Stimulated activated CD4-positive, alpha-beta T cell treated with anti-CD3 and anti-CD28 coated beads, Interleukin-2, amount 100 ng/mL, for 24 hours (primary cell): ENCODE measurements at regions not wholly inside any gene's neighbourhood (a gene's known extent, or its start where the extent isn't known, plus 50 kb on each side); places are given as distances from the start of the nearest gene placed in this dataset.

ENCODE experiments used
- DNase-seq, 2 donors: peaks; one replicate each; pipeline ENCODE4 v3.0.0-alpha.2; 2020

DNA sequence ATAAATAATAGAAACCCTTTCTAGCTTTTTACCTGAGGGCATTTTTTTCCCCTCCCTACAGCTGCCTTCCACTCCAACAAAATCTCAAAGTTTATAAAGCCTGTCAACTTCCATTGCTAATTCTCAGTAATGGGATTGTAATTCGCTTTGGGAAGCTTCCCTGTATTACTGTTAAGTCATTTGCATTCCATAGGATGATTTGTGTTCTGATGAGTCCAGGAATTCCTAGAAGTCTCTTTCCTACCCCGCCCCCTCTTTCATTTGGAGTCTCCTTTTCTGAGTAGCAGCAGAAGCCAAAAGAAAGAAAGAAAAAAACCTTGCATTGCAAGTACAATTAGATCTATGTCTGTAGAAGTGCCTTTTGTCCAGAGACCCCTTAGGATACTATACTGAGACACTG, 1033.3 kb downstream of the IGSF11 start:
- DNase-seq = no peak

DNA sequence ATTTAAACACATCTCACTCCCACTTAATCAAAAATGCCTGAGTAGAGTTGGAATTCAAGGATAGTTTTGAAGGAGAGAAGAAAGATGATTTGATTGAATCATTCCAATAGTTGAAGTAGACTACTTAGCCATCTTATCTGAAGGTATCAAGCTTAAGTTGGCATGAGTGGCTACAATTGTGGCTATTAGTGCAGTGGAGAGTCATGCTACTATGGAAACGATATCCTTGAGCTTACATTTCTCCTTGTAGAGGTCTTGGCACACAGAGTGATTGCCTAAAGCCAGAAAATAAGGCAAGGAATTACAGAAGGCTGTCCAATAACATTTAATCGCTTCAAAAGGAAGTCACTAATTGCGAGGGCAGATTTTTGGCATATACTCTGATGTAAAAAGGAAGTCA, 1022.7 kb downstream of the IGSF11 start:
- DNase-seq = no peak

DNA sequence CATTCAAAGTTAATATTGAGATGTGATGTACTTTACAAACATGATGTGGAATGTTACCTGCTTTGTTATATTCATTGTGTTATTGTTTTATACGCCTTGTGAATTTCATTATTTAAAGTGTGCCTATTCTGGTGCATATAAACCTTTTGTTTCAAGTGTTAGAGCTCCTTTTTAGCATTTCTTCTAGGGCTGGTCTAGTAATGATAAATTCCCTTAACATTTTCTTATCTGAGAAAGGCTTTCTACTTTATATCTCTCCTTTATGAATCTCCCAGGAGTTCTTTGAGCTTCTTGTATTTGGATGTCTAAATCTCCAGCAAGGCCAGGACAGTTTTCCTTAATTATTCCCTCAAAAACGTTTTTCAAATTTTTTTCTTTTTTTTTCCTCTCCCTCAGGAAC, 1005.6 kb downstream of the IGSF11 start:
- DNase-seq = no peak

DNA sequence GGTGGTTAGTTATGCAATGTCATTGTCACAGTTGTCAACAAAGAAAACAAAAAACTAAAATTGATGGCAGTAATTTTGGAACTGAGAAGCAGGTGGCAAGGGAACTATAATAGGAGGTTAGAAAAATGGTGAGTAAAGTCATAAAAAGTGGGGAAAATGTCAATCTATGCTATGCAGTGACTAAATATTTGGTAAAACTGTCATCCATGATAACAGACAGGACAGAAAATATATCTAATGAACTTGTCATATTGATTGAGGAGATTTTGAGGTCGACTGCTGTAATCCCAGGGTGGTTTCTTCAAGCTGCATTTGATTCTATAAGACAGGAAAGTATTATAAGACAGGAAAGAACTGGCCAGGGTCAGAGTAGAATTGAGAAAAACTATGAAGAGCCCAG, 998.4 kb downstream of the IGSF11 start:
- no peak for DNase-seq

DNA sequence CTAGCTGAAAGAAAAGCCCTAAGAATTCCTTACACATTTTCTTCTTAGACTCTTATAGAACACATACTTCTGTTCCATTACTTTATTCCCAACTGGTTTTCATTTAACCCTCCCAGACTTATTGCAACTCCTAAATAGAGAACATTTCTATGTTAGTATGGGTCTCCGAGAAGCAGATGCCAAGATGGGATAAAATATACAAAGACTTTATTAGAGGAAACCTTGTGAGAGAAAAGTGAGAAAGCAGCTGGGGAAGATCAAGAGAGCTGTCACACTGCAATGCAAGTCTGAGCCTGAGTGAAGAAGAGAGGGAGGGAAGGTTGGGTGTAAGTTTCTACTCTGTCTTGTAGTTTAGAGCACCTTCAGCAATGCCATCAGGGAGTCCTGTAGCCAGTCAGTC, 979.3 kb downstream of the IGSF11 start:
- no peak for DNase-seq

DNA sequence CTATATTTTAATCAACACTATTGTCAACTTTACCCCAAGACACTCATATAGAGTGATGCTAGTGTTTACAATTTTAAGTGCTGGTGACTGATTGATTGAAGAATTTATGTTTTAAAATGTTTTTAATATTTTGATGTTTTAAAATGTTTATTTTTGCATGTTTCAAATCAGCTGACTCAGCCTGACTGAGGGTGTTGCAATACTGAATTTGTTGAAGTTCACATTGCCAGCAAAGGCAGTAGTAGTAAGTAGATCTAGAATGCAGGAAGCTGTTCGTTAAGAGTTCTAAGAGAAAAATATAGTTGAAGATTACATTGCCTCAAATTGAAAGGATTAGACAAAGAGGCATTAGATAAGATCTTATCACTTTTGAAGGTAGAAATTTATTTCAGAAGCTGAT, 977.6 kb downstream of the IGSF11 start:
- DNase-seq = no peak

DNA sequence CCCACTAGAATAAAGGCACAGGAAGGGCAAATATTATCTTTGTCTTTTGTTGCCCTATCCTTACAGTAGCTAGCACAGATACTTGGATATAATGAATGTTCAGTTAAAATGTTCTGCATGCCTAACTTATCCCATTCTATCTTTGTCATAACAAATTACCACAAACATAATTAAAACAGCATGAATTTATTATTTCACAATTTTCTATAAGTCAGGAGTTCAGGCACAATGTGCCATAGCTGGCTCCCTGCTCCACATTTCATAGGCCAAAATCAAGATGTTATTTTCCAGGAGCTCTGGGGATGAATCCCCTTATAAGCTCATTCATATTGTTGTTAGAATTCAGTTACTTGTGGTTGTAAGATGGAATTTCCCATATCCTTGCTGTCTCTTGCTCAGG, 975.5 kb downstream of the IGSF11 start:
- no peak for DNase-seq

DNA sequence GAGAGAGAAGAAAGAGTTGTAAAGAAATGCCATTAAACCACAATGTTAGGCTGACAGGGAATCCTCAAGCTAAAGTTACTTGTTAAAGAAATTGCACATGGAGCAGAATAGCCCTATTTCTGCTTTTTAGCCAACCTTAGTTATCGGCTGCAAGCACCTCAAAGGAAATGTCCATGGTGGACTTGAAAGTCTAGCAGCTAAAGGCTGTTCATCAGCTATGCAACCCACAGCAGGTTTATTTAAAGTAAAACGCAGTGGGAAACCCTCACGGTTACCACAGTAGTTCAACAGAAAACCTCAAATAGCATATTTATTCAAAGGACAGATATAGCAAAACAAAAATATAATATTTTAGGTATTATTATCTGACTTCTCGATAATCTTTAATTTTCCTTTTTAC, 967.2 kb downstream of the IGSF11 start:
- DNase-seq = no peak

DNA sequence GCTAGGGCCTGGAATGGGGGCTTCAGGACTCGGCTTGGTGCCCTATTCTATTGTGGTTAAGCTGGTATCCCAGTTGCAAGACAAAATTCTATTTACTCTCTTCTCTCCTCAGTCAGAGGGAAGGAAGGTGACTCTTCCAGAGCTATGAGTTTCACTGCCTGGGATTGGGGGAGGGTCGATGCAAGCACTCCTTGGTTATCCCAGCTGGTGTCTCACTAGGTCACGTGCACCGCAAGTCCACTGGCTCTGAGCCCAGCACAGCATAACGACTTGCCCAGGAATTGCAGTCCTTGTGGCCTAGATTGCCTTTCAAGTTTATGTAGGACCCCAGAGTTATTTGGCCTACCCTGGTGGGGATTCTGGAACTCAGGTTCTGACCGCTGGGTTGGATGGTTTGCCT, 958.8 kb downstream of the IGSF11 start:
- DNase-seq = no peak

DNA sequence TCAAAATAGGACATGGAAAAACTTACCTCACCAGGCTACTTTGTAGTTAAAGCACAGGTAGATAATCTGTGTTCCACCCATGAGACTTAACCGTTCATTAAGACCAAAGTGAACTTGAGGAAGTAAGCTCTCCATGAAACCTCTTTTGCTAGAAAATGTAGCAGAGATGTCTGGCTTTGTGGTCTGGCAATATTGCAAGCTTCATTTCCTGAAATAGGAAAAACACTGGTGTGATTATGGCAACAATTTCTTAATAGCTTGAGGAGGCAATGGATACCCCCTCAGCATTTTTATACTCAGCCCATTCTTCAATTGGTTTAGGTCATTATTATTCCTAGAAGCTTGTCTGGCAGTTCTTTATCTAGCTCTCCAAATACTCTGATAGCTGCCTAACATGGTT, 957.3 kb downstream of the IGSF11 start:
- no peak for DNase-seq

DNA sequence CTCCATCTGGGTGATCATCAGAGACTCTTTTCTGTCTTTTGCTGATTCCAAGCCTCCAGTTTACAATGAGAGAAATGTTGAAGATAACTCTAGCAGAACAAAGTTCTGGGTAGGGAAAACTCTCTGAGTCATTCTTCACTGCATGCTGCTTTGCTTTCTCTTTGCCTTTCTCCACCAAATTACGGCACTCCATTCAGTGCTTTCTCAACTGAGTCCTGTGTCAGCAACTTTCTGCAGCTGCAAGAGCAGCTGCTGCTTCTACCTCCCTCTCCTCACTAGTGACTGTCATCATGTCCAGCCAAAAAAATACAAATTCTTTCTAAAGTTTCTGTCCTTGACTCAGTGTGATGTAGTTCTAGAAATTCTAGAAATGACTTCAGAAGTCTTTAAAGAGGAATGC, 953.8 kb downstream of the IGSF11 start:
- DNase-seq = no peak

DNA sequence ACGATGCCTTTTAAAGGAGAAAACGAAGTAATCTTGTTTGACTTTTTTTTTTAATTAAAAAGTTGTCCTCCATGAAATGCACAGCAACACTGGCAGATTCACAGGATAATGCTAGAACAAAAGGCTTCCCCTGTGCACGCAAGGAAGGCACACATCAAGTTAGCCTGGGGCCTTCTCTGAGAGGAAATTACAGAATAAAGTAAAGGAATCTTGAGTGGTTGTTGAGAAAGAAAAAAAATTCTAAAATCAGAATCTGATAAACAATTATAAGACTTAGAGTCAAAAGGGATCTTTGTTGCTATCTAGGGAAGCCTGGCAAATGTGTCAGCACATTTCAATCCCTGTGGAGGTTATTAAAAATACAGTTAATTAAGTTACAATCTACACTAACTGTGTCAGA, 946.0 kb downstream of the IGSF11 start:
- DNase-seq = no peak

DNA sequence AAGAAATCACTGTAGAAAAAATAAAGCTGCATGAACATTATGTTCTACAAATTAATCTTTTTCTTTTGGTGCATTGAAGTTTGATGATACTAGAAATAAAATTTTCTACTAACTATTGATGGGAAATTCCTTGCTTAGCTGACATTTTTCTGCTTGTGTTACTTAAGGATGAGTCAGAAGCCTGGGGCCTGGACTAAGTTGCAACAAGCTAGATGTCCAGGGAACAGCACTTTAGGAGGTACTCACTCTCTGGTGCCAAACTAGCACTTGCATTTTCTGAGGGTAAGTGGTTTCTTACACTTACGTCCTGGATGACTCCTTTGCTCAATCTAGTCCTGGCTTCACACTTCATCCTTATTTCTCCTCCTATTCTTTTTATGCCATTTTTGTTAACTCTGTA, 945.1 kb downstream of the IGSF11 start:
- no peak for DNase-seq

DNA sequence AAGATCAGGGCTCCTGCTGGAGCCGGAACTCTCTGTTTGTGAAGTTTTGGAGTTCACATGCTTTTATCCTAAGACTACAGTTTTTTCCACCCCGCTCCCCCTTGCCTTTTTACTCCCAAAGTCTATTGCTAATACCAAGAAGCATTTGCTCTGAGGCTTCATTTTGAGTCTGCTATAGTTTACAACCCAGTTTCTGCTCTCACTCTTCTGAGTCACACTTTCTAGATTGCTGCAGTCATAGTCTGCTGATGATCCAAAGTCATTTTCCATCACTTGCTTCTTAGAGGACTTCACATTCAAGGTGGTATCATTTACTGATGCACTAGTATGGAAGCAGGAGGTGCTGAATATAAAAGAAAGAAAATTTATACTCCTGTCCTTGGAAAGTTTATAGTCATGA, 937.4 kb downstream of the IGSF11 start:
- no peak for DNase-seq

DNA sequence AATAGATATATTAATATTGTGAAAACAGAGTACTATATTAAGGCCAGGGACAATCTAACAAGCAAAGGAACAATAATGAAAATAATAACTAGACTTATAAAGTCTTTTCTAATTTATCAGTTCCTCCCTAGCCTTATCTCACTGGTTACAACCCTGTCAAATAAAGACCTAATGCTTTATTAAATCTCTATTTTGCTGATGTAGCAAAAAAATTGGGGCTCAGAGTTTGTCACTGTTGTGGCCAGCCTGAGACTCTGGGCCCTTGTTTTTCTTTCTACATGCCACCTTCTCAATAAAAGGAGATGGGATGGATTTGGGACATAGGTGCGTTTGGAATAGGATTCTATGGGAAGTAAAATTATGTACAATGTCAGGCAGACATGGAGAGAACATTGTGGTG, 937.0 kb downstream of the IGSF11 start:
- DNase-seq = no peak

DNA sequence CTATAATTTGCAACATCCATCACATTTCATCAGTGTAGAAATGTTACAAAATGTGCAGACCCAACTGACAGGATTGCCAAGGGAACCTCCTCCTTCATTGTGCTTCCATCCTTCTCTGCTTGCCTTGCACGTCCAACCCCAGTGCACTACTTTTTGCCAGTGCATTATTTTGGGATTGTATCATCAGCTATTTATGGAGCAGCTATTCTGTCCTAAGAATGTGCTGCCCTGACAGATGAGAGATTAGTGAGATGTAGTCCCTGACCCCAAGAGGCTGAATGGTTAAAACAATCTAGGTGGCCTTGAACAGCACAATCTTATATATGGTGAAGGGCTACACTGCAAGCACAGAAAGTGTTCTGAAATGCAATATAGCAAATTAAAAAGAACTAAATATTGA, 935.8 kb downstream of the IGSF11 start:
- DNase-seq = no peak

DNA sequence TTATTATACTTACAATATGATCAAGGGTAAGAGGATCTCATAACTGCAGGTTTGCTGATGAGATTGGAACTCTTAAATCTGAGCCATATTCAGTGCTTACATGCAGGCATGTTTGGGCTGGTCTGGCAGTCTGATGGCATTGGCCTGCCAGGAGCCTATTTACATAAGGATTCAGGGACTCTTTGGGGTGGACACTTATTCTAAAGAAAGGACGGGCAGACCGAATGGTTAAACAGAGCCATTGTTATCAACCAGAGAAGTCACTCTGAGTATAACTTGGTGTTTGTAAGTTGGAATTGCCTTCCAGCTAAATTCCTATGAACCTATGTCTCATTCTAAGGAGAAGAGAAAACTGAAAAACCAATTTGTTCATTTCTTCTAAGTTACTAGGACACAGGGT, 932.8 kb downstream of the IGSF11 start:
- DNase-seq = no peak

DNA sequence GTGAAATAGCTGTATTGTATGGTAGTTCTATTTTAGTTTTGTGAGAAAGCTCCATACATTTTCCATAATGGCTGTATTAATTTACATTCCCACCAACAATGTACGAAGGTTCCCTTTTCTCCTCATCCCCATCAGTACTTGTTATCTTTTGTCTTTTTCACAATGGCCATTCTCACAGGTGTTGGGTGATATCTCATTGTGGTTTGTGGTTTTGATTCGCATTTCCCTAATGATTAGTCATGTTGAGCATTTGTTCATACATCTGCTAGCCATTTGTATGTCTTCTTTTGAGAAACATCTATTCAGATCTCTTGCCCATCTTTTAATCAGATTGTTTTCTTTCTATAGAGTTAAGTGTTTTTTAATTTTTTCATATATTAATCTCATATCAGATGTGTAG, 931.9 kb downstream of the IGSF11 start:
- no peak for DNase-seq

DNA sequence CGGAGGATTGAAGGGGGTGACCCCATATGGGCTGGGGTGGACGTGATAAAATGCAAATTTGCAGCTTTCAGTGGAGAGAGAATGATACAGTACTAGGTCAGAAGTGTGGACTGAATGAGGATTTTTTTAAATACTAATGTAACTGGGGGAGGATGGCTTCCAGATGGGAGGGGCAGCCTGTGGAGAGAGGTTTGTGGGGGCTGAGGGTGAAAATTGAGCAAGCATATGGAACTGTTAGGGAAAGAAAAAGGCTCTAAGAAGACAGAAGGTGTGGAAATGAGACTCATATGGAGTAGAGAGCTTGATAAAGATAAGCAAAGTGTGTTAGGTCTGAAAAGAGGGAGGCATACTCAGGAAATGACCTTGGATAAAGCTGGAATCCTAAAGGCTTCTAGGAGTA, 926.4 kb downstream of the IGSF11 start:
- DNase-seq = no peak

DNA sequence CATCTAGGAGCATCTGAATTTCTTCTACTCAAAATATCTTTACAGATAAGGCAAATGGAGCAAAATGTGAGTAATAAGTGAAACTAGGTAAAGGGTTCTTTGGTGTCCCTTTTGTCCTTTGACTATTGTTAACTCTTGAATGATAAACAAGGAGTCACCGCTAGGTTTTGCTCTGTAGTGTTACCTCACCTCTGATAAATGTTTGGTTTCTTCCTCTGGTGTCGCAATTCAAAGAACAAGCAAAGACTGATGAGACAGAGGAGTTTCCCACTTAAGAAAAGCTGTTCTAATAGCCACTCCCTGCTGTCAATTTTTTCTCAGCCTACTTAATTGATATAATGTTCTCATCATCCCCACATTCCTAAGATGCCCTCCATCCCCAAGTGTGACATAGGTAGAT, 925.9 kb downstream of the IGSF11 start:
- DNase-seq = no peak

DNA sequence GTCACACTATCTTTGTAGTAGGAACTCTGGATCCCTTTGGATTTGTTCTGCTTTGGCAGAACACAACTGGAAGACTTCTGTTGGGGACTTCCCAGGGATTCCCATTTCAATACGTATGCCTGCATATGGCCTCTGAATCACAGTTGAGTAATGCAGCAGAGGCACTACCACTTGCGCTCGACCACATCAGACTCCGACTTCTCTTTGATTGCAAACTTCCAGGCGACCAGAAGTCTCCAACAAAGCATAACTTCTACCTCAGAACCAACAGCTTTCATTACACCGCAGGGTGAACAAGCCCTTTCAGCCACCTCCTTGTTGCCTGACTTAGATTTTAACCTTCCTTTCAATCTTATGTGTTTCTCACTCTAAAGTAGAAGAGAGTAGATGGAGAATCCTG, 924.4 kb downstream of the IGSF11 start:
- no peak for DNase-seq

DNA sequence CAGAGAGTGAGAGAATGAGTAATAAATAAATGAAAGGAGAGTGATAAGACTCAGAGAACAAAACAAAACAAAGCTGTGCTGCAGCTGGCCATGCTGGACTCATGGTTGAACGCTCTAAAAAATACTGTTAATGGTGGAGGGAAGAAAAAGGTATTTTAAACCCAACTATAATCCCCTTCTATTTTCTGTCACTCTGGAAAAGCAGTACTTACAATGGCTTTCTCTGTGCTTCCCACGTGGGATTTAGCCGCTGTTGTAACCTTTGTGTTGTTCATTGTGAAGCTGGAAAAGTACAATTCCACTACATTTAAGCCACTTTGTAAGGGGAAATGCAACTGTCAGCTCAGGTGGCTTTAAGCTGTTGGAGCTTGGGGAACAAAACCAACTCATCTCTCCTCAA, 917.7 kb downstream of the IGSF11 start:
- DNase-seq = no peak

DNA sequence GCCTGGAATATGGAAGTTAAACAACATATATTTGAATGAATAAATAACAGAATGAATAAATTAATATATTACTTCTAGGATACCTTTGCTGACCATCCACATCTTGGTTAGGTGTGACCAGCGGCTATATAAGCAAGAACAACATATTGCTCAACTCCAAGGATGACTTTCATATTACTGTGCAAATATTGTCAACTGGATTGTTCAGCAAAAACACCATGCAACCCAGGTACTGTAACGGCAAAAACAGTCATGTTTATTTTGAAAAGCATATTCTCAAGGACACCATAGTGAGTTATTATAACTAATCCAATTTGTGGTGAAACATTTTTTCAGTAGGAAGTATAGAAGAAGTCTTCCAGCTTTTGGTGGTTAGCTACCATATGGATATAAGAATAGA, 907.9 kb downstream of the IGSF11 start:
- DNase-seq = no peak

DNA sequence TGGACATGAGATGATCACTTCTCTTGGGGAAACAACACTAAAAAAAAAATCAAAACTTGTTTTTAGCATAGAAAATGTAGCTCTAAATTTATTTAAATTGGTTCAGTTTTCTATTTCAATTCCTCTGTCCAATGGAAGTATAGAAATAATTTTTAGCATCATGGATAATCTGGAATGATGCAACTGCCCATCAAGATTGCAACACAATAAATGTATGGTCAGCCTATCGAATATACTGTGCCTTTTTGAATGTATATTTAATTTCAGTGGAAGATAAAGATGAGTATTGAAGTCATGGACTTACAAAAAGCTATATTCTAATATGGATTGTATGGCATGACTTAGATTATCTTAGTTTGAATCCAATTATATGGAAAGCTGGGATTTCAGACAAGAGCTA, 906.7 kb downstream of the IGSF11 start:
- no peak for DNase-seq

DNA sequence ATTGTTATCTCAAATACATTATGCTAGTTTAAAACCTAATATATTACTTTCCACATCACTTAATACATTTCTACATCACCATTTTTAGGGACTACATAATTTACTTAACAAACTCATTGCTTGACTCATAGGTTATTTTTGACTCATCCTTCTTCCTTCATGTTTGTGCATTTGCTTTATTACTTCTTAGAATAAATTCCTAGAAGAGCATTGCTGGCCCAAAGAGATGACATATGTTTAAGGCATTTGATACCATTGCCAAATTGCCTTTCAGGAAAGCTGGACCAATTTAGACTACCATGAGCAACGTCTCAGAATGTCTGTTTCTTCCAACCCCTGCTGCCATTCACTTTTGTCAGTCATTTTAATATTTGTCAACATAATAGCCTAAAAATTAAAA, 905.8 kb downstream of the IGSF11 start:
- no peak for DNase-seq

DNA sequence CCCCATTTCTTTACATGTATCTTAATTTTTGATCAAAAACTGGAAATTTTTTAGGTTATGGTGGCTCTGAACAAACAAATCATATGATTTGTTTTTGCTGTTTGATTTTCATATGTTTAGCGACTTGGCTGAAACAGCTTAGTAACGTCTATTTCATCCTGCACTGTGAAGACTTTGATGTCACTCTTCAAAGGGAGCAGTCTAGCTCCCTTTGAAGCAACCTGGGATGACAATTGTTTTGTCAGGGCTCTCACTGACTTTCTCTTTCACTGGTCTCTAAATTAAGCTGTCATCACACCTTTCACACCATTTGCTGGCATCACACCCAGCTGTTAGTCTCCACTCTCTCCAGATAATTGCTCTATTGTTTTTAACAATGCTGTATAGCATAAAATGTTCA, 896.9 kb downstream of the IGSF11 start:
- no peak for DNase-seq

DNA sequence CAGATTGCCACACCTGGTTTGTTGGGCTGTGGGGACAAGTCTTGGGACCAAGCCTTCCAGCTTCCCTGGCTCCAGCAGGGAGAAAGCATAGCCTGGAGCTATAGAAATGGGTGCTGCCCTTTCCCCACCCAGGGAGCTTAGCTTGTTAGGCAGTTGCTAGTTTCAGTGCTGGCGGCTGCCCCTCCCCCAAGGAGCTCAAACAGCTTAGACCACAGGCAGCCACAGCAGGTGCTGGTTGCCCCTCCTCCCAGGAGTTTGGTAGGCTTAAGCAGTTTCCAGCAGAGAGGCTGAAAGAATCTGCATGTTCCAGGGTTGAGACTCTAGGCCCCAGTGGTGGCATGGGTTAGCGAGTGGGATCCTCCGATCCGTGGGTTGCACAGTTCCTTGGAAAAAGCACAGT, 889.7 kb downstream of the IGSF11 start:
- DNase-seq = no peak
